ENCODE measurements at regions not wholly inside any gene's neighbourhood (a gene's known extent, or its start where the extent isn't known, plus 50 kb on each side); places are given as distances from the start of the nearest gene placed in this dataset.

DNA sequence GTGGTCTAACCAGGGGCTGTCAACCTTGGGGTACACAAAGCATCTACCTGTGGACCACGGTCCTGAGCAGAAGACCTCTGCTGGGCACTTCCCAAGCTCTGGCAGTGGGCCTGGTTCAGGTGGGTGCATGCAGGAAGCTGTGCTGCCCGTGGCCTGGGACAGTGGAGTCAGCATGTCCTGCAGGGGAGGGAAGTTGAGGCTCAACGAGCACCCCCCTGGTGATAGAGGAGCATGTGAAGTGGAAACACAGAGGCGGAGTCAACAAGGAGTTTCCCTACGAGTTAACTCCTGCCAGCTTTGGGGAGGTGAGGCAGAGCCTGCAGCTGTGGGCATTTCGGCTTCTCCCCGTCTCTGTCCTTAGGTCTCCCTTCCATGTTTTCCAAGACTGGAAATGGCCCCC is 67.5 kb upstream of the IRX2 start:
- no peak for TF ChIP-seq EZH2 (IDR thresholded peaks at IDR 0.05; ENCODE audit: borderline replicate concordance, low read depth, low read length, severe bottlenecking)
- TF ChIP-seq, protein P1, sequence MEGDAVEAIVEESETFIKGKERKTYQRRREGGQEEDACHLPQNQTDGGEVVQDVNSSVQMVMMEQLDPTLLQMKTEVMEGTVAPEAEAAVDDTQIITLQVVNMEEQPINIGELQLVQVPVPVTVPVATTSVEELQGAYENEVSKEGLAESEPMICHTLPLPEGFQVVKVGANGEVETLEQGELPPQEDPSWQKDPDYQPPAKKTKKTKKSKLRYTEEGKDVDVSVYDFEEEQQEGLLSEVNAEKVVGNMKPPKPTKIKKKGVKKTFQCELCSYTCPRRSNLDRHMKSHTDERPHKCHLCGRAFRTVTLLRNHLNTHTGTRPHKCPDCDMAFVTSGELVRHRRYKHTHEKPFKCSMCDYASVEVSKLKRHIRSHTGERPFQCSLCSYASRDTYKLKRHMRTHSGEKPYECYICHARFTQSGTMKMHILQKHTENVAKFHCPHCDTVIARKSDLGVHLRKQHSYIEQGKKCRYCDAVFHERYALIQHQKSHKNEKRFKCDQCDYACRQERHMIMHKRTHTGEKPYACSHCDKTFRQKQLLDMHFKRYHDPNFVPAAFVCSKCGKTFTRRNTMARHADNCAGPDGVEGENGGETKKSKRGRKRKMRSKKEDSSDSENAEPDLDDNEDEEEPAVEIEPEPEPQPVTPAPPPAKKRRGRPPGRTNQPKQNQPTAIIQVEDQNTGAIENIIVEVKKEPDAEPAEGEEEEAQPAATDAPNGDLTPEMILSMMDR (IDR thresholded peaks at IDR 0.05; ENCODE audit: borderline replicate concordance, extremely low read depth, low read length, poor library complexity, severe bottlenecking) = no peak

DNA sequence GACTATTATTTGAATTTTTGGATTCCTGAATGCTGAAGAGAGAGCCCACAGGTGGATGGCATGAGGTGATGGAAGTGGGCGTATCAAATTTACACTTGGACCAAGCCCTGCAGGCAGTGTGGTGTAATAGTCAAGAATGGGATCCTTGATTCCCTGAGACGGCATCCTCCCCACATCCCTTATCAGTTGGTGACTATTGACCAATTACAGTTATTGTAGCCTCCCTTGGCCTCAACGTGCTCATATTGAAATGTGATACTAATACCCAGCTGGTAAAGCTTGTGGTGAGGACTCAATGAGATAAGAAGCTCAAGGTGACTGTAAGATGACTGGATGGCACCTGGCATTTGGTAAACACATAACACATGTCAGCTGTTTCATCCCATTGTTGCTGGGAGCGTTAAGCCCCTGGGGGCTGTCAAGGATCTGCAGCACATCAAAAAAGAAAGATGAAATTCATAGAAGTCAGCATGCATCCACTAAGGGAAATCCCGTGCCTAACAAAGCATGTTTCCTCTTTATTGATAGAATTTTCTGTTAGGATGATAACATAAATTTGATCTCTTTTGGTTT is 65.6 kb upstream of the IRX2 start:
- H2AFZ ChIP-seq (ENCODE audit: low read depth, low read length) = no peak overlapping the region
- TF ChIP-seq EZH2 (IDR thresholded peaks at IDR 0.05; ENCODE audit: borderline replicate concordance, low read depth, low read length, severe bottlenecking) = no peak
- TF ChIP-seq, protein P1 (IDR thresholded peaks at IDR 0.05; ENCODE audit: borderline replicate concordance, extremely low read depth, low read length, poor library complexity, severe bottlenecking) = no peak
- DNase-seq (no peak), ATAC-seq (ENCODE audit: insufficient read depth, low read depth) (no peak)
- no peaks in the 10 kb centered on the region for H4K20me1 ChIP-seq (ENCODE audit: insufficient read depth, low read length)
- peaks cover 4% of the 10 kb centered on the region; the same call in 1 of the 2 replicates for H3K4me1 ChIP-seq (ENCODE audit: insufficient read depth, low read length)
- H3K9ac ChIP-seq (ENCODE audit: low read depth, low read length) = no peak overlapping the region
- no peaks in the 10 kb centered on the region for H3K79me2 ChIP-seq (ENCODE audit: insufficient read depth, low read length)
- no peak overlapping the region for H3K27ac ChIP-seq (ENCODE audit: low read length)
- H3K9me3 ChIP-seq (ENCODE audit: insufficient read depth, low read length, severe bottlenecking) = no peaks in the 10 kb centered on the region
- H3K4me2 ChIP-seq (ENCODE audit: insufficient read depth, low read length) = no peak overlapping the region
- no peaks in the 10 kb centered on the region for H3K36me3 ChIP-seq (ENCODE audit: insufficient read depth, low read length)
- H3K4me3 ChIP-seq (ENCODE audit: low read depth in 1 of 2, low read length in 2 of 2) = no peak overlapping the region
- H3K27me3 ChIP-seq (ENCODE audit: insufficient read depth, low read length, poor library complexity) = no peaks in the 10 kb centered on the region

More for the DNA sequence above, 67.5 kb upstream of the IRX2 start:
- Histone ChIP-seq H3K79me2 (ENCODE audit: insufficient read depth, low read length) (no peaks in the 10 kb centered on the region), H3K36me3 (ENCODE audit: insufficient read depth, low read length) (no peaks in the 10 kb centered on the region), H4K20me1 (ENCODE audit: insufficient read depth, low read length) (no peaks in the 10 kb centered on the region), H3K9ac (ENCODE audit: low read depth, low read length) (no peak overlapping the region), H3K4me1 (ENCODE audit: insufficient read depth, low read length) (no peaks in the 10 kb centered on the region), H3K27ac (ENCODE audit: low read length) (no peak overlapping the region), H3K9me3 (ENCODE audit: insufficient read depth, low read length, severe bottlenecking) (no peaks in the 10 kb centered on the region), H3K4me3 (ENCODE audit: low read depth in 1 of 2, low read length in 2 of 2) (no peak overlapping the region), H3K4me2 (ENCODE audit: insufficient read depth, low read length) (no peak overlapping the region), H3K27me3 (ENCODE audit: insufficient read depth, low read length, poor library complexity) (no peaks in the 10 kb centered on the region), H2AFZ (ENCODE audit: low read depth, low read length) (no peak overlapping the region)
- ATAC-seq (ENCODE audit: insufficient read depth, low read depth) (no peak), DNase-seq (no peak)

DNA sequence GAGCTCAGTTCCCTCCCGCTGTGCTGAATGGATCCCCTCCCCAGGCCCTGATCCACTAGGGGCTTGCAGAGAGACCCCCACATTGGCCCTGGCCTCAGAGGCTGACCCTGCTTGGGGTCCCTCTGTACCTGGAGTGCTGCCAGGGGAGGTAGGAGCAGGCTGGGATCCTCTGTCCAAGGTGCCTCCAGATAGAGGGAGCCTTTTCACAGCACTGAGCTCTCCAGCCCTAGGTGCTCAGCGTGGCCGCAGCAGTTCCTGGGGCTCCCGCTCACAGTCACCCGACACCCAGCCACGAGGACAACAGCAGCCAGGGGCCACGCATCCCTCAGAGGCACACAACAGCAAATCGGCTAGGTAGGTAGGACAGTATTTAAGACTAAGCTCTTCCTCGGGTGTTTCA is 62.2 kb upstream of the IRX2 start:
- Histone ChIP-seq H3K36me3 (ENCODE audit: insufficient read depth, low read length) (no peaks in the 10 kb centered on the region), H3K4me2 (ENCODE audit: insufficient read depth, low read length) (no peak overlapping the region), H3K27me3 (ENCODE audit: insufficient read depth, low read length, poor library complexity) (no peaks in the 10 kb centered on the region), H3K79me2 (ENCODE audit: insufficient read depth, low read length) (no peaks in the 10 kb centered on the region), H3K4me1 (ENCODE audit: insufficient read depth, low read length) (peaks cover 4% of the 10 kb centered on the region; the same call in 1 of the 2 replicates), H3K9me3 (ENCODE audit: insufficient read depth, low read length, severe bottlenecking) (no peaks in the 10 kb centered on the region), H3K4me3 (ENCODE audit: low read depth in 1 of 2, low read length in 2 of 2) (no peak overlapping the region), H3K9ac (ENCODE audit: low read depth, low read length) (no peak overlapping the region), H3K27ac (ENCODE audit: low read length) (no peak overlapping the region), H2AFZ (ENCODE audit: low read depth, low read length) (no peak overlapping the region), H4K20me1 (ENCODE audit: insufficient read depth, low read length) (no peaks in the 10 kb centered on the region)
- no peak for TF ChIP-seq EZH2 (IDR thresholded peaks at IDR 0.05; ENCODE audit: borderline replicate concordance, low read depth, low read length, severe bottlenecking)
- TF ChIP-seq, protein P1 (IDR thresholded peaks at IDR 0.05; ENCODE audit: borderline replicate concordance, extremely low read depth, low read length, poor library complexity, severe bottlenecking) = no peak
- ATAC-seq (ENCODE audit: insufficient read depth, low read depth) = no peak
- DNase-seq = no peak

All from DND-41 (cell line).